Endometrium (tissue), 2 donors: ENCODE measurements at regions not wholly inside any gene's neighbourhood (a gene's known extent, or its start where the extent isn't known, plus 50 kb on each side); places are given as distances from the start of the nearest gene placed in this dataset.

Experiments
- FAIRE-seq: peaks from 2 replicates; lab custom pipeline; 2012; peaks lifted over from hg19 to GRCh38; lab: Jason Lieb, UNC
- donor health status: control.
- donor health status: control.

- no peak for FAIRE-seq
These were observed 318.7 kb downstream of the TMEM161B start for GRCh38 chr5:87949676-87950631.

- FAIRE-seq = no peak
These were observed 320.2 kb downstream of the TMEM161B start for GRCh38 chr5:87948486-87948885.

GRCh38 chr5:87946271-87946670, 322.4 kb downstream of the TMEM161B start:
- no peak for FAIRE-seq

- FAIRE-seq = no peak
These were observed 323.4 kb downstream of the TMEM161B start for GRCh38 chr5:87945286-87945650.

GRCh38 chr5:87944553-87945285, 323.9 kb downstream of the TMEM161B start:
- no peak for FAIRE-seq

- no peak for FAIRE-seq
These were observed 327.9 kb downstream of the TMEM161B start for GRCh38 chr5:87940775-87941174.

GRCh38 chr5:87936667-87937066, 332.0 kb downstream of the TMEM161B start:
- FAIRE-seq = no peak

GRCh38 chr5:87924436-87924835, 344.2 kb downstream of the TMEM161B start:
- no peak for FAIRE-seq

GRCh38 chr5:87916320-87916719, 352.3 kb downstream of the TMEM161B start:
- no peak for FAIRE-seq

- no peak for FAIRE-seq
These were observed 356.2 kb downstream of the TMEM161B start for GRCh38 chr5:87912419-87912818.

- no peak for FAIRE-seq
These were observed 359.3 kb downstream of the TMEM161B start for GRCh38 chr5:87909382-87909781.

GRCh38 chr5:87906962-87907361, 361.7 kb downstream of the TMEM161B start:
- peak; percentile 66 for FAIRE-seq

GRCh38 chr5:87900419-87900818, 368.2 kb downstream of the TMEM161B start:
- no peak for FAIRE-seq

GRCh38 chr5:87899721-87900131, 368.9 kb downstream of the TMEM161B start:
- no peak for FAIRE-seq

- FAIRE-seq = peak; percentile 21
These were observed 369.4 kb downstream of the TMEM161B start for GRCh38 chr5:87899208-87899661.

- no peak for FAIRE-seq
These were observed 370.1 kb downstream of the TMEM161B start for GRCh38 chr5:87898574-87898973.

GRCh38 chr5:87888139-87888538, 380.5 kb downstream of the TMEM161B start:
- FAIRE-seq = no peak

- FAIRE-seq = no peak
These were observed 381.4 kb downstream of the TMEM161B start for GRCh38 chr5:87887247-87887646.

GRCh38 chr5:87886164-87886563, 382.5 kb downstream of the TMEM161B start:
- no peak for FAIRE-seq

- FAIRE-seq = no peak
These were observed 382.9 kb downstream of the TMEM161B start for GRCh38 chr5:87885758-87886157.

GRCh38 chr5:87877495-87877894, 391.1 kb downstream of the TMEM161B start:
- no peak for FAIRE-seq

- no peak for FAIRE-seq
These were observed 391.6 kb downstream of the TMEM161B start for GRCh38 chr5:87877023-87877422.

- FAIRE-seq = no peak
These were observed 392.0 kb downstream of the TMEM161B start for GRCh38 chr5:87876616-87877015.
